Small intestine (tissue), 7 donors: ENCODE measurements at regions not wholly inside any gene's neighbourhood (a gene's known extent, or its start where the extent isn't known, plus 50 kb on each side); places are given as distances from the start of the nearest gene placed in this dataset.

Source experiments
- DNase-seq, 2 donors: peaks; one replicate each; pipeline versions ENCODE4 v3.0.0 to v3.0.0-alpha.2; 2013
- FAIRE-seq: peaks from 2 replicates; lab custom pipeline; 2012; peaks lifted over from hg19 to GRCh38; lab: Jason Lieb, UNC
- H3K27ac ChIP-seq, 3 donors: one replicate each; pipeline ENCODE4 v1.5.1; 2013; ENCODE audit warnings: low read length in 2 of 3, mild to moderate bottlenecking in 2 of 3, control low read depth in 1 of 3, inconsistent platforms in 1 of 3, low read depth in 1 of 3, moderate library complexity in 1 of 3
- H3K27me3 ChIP-seq, 3 donors: one replicate each; pipeline ENCODE4 v1.6.1; 2013; ENCODE audit warnings: low read length in 3 of 3, inconsistent platforms in 1 of 3; ENCODE audit not compliant: control insufficient read depth in 3 of 3, insufficient read depth in 3 of 3
- H3K36me3 ChIP-seq, 3 donors: one replicate each; pipeline ENCODE4 v1.6.1; 2013; ENCODE audit warnings: low read length in 3 of 3, inconsistent platforms in 1 of 3, low read depth in 1 of 3, mild to moderate bottlenecking in 1 of 3, moderate library complexity in 1 of 3; ENCODE audit not compliant: control insufficient read depth in 3 of 3, insufficient read depth in 2 of 3
- H3K4me1 ChIP-seq, 3 donors: one replicate each; pipeline ENCODE4 v1.6.1; 2013; ENCODE audit warnings: low read length in 2 of 3, inconsistent platforms in 1 of 3, low read depth in 1 of 3, mild to moderate bottlenecking in 1 of 3, moderate library complexity in 1 of 3; ENCODE audit not compliant: control insufficient read depth in 3 of 3, insufficient read depth in 2 of 3
- H3K4me3 ChIP-seq, 3 donors: one replicate each; pipeline ENCODE4 v1.5.1; 2013; ENCODE audit warnings: low read length in 3 of 3, control low read depth in 1 of 3, inconsistent platforms in 1 of 3, low read depth in 1 of 3, mild to moderate bottlenecking in 1 of 3, moderate library complexity in 1 of 3
- H3K9me3 ChIP-seq, 2 donors: one replicate each; pipeline ENCODE4 v1.6.1; 2013; ENCODE audit warnings: low read depth in 1 of 2, low read length in 1 of 2; ENCODE audit not compliant: control insufficient read depth in 2 of 2, insufficient read depth in 1 of 2
- WGBS, 3 donors: extraction: QIAGEN DNeasy Blood & Tissue Kit; methylation state at CpG; one replicate each; pipeline ENCODE4 v1.1.7; 2013; 5-methylcytosine and 5-hydroxymethylcytosine counted together
- donor health status: healthy with polysubstance abuse.
- donor health status: control.
- donor health status: control.
- donor health status: Bipolar disorder and iron deficiency.
- donor health status: healthy.

DNA sequence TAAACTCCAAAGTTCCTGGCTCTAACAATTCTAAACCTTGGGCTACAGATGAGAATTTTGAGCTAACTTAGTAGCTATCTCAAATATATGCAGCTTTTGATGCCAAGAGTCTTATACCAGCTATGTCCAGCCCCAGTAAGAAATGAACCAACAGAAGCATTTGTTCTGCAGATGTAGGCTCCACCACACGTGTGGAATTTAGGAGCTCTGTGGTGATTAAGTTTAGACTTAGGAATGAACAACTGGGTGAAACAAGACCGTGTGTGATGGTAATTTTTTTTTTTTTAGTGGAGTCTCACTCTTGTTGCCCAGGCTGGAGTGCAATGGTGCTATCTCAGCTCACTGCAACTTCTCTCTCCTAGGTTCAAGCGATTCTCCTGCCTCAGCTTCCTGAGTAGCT, 179.7 kb downstream of the ANKRD30B start:
- H3K4me3 ChIP-seq: no peak overlapping the region
- H3K9me3 ChIP-seq: peaks cover 0 to 38% of the 10 kb centered on the region in 2 donors
- H3K27ac ChIP-seq: no peak overlapping the region
- H3K36me3 ChIP-seq: no peaks in the 10 kb centered on the region
- DNase-seq: no peak
- no peaks in the 10 kb centered on the region for H3K27me3 ChIP-seq
- no peak for FAIRE-seq
- WGBS, 3 donors: 67 to 81% (median 77%) methylated on average over 3 of the region's 3 CpGs
- H3K4me1 ChIP-seq: no peaks in the 10 kb centered on the region

DNA sequence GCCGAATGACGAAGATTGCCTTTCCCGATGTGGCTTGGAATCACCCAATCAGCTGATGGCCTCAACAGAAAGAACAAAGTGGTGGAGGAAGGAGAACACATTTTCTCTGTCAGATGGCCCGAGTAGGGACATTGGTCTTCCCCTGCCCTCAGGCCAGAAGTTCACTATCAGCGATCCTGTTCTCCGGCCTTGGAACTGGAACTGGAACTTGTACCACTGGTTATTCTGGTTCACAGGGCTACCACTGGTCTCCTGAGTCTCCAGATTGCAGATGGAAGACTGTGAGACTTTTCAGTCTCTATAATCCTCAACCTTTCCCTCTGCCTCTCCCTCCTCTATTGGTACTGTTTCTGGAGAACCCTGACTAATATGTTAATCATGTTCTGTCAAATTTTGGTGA, 180.4 kb downstream of the ANKRD30B start:
- Histone ChIP-seq H3K36me3 (no peaks in the 10 kb centered on the region), H3K27ac (no peak overlapping the region), H3K4me3 (no peak overlapping the region), H3K4me1 (no peaks in the 10 kb centered on the region), H3K27me3 (no peaks in the 10 kb centered on the region), H3K9me3 (peaks cover 0 to 35% of the 10 kb centered on the region in 2 donors)
- FAIRE-seq (no peak), DNase-seq (no peak)
- 77 to 92% (median 78%) methylated on average over 6 of the region's 6 CpGs for WGBS, 3 donors

DNA sequence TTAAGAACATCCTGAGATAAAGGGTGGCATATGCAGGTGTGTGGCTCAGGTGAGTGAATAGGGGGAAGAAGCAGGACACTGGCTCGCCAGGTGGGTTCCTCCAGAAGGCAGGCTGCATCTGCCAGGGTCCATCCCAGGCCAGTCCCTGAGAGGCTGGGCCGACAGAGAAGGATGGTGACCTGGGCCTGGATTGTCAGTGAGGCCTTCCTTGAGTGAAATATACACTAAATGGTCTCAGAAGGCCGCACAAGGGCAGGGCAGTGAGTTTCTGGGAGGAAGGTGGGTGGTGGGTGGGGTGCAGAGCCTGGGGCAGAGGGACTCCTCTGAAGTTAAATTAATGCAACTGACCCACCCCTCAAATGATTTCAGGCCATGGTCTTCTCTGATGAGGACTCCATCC, 182.1 kb downstream of the ANKRD30B start:
- no peak for DNase-seq
- H3K9me3 ChIP-seq: peaks cover 0 to 39% of the 10 kb centered on the region in 2 donors
- H3K4me1 ChIP-seq: peaks cover 0 to 4% (median 2%) of the 10 kb centered on the region in 3 donors
- H3K27me3 ChIP-seq: no peaks in the 10 kb centered on the region
- FAIRE-seq: no peak
- 64 to 93% (median 77%) methylated on average over 3 of the region's 3 CpGs for WGBS, 3 donors
- no peaks in the 10 kb centered on the region for H3K36me3 ChIP-seq
- no peak overlapping the region for H3K27ac ChIP-seq
- H3K4me3 ChIP-seq: no peak overlapping the region

DNA sequence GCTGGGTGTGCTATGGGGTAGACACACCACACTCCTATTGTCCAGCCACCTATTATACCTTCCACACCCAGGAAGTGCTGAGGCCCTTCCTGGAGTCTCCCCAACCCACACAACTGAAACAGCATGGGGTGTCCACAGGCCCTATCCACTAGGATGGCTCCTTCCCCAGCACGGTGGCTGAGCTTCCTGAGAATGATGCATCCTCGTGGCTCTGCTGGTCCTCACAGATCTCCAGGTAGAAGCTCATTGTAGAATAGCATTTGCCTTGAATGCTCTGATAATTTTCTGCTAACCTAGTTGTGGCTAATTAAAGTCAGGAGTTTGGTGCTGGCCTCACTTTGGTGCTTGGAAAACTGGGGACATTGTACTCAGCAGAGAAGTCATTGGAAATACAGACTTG, 182.6 kb downstream of the ANKRD30B start:
- peaks cover 0 to 4% (median 2%) of the 10 kb centered on the region in 3 donors for H3K4me1 ChIP-seq
- no peak overlapping the region for H3K4me3 ChIP-seq
- H3K27ac ChIP-seq: no peak overlapping the region
- DNase-seq (no peak), FAIRE-seq (no peak)
- WGBS, 3 donors: 82 to 95% (median 83%) methylated on average over 2 of the region's 2 CpGs
- H3K27me3 ChIP-seq: no peaks in the 10 kb centered on the region
- H3K9me3 ChIP-seq: peaks cover 0 to 36% of the 10 kb centered on the region in 2 donors
- H3K36me3 ChIP-seq: no peaks in the 10 kb centered on the region

DNA sequence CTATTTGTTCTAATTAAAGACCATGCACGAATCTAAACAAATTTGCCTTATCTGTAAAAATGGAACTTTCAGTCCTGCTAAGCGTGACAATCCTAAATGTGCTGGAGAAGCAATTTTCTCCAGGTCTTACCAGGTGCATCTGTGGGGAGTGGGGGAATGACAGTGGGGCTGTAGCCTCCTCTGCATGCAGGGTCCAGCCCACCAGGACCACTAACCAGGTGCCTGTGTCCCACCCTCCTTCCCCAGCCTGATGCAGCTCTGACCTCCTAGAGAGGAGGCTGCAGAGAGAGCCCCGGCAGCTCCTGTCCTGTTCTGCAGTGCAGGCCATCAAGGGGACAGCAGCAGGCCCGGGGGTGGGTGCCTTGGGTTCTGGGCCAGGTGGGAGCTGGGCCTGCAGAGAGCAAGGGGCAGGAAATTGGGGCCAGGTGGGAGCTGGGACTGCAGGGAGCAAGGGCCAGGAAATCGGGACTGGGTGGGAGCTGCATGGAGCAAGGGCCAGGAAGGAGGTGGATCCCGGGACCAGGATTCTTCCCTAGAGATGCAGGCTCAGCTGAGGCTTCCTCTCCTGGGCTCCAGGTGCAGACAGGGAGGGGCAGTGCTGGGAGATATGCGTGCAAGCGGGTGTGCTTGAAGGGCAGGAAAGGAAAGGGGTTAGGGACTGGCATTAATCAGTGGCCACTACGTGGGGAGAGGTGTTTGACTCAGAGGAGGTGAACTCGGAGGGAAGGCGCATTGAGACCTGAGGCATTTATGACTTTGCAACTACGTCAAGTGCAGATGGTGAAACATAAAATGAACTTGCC, 185.3 kb downstream of the ANKRD30B start:
- Histone ChIP-seq H3K27ac (peak overlapping the region in 1 of 3 donors; percentile 80), H3K27me3 (no peaks in the 10 kb centered on the region), H3K4me3 (no peak overlapping the region), H3K36me3 (no peaks in the 10 kb centered on the region), H3K9me3 (peaks cover 0 to 46% of the 10 kb centered on the region in 2 donors), H3K4me1 (peaks cover 0 to 8% (median 2%) of the 10 kb centered on the region in 3 donors)
- WGBS, 3 donors: 19 to 70% (median 35%) methylated on average over 12 of the region's 12 CpGs
- DNase-seq: peak; percentile 73 to 89
- no peak for FAIRE-seq

DNA sequence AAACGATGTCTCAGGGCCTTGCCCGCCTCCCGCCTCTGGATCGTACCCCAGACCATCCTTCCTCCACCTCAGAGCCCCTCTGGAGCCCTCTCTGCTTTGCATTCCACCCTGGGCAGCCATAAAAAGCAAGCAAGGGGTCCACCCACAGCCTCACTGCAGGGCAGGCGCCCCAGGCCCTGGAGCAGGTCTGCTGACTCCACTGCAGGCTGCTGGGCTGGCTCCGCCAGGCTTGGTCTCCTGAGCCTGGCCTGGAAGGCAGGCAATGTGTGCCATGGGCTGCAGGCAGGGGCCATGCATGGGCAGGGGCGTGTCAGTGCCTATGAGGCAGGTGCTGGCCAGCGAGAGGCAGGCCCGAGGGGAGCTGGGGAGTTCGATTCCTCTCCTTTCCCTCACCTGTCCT, 186.0 kb downstream of the ANKRD30B start:
- WGBS, 3 donors: 56 to 73% (median 63%) methylated on average over 10 of the region's 10 CpGs
- Histone ChIP-seq H3K27me3 (no peaks in the 10 kb centered on the region), H3K4me1 (peaks cover 0 to 8% (median 2%) of the 10 kb centered on the region in 3 donors), H3K27ac (peak overlapping the region in 1 of 3 donors; percentile 80), H3K9me3 (peaks cover 0 to 53% of the 10 kb centered on the region in 2 donors), H3K4me3 (no peak overlapping the region), H3K36me3 (no peaks in the 10 kb centered on the region)
- FAIRE-seq: no peak
- no peak for DNase-seq

DNA sequence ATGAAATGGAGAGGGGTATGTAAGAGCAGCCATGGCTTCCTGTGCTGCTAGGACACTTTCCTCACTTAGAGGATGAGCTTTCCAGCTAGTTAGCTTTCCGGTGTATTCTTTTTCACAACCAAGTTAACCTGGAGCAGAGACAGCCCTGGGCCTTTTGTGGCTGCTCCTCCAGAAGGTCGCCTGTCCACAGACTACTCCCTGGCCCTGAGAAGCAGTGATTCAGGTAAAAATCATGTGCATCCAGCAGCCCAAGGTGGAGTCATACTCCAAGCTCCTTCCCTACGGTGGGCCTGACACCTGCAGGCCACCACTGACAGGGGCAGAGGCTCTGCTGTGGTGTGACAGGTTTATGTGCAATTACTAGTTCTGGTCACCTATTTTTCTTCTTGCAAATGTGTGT, 187.2 kb downstream of the ANKRD30B start:
- WGBS, 3 donors: 58 to 71% (median 58%) methylated on average over 3 of the region's 3 CpGs
- Histone ChIP-seq H3K4me1 (peaks cover 0 to 8% (median 2%) of the 10 kb centered on the region in 3 donors), H3K36me3 (no peaks in the 10 kb centered on the region), H3K4me3 (no peak overlapping the region), H3K27ac (no peak overlapping the region), H3K27me3 (no peaks in the 10 kb centered on the region), H3K9me3 (peaks cover 0 to 51% of the 10 kb centered on the region in 2 donors)
- DNase-seq (no peak), FAIRE-seq (no peak)

DNA sequence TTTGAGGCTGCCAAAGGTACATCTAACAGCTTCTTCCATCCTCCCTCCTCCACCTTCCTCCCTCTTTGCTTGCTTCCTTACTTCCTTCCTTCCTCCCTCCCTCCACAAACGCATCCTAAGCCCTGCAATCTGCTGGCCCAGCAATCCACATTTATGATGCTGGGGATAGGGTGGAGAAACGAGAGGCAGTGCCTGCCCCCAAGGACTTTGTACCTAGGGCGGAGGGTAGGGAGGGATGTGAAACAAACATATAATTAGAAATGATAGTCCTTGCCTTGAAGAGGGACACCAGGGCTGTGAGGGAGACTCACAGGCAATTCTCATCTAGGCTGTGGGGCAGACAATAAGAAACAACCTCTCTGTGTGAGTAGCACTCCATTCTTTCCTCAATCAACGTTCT, 188.3 kb downstream of the ANKRD30B start:
- H3K27ac ChIP-seq: peak overlapping the region in 2 of 3 donors; percentile 66 to 67
- no peak overlapping the region for H3K4me3 ChIP-seq
- H3K27me3 ChIP-seq: no peaks in the 10 kb centered on the region
- peaks cover 0 to 50% of the 10 kb centered on the region in 2 donors for H3K9me3 ChIP-seq
- WGBS, 3 donors: 7 to 42% (median 20%) methylated on average over 4 of the region's 4 CpGs
- FAIRE-seq (no peak), DNase-seq (peak; percentile 79 to 95)
- no peaks in the 10 kb centered on the region for H3K36me3 ChIP-seq
- peaks cover 0 to 8% (median 2%) of the 10 kb centered on the region in 3 donors for H3K4me1 ChIP-seq
